Mesodermal cell (in vitro differentiated cells): ENCODE measurements at regions not wholly inside any gene's neighbourhood (a gene's known extent, or its start where the extent isn't known, plus 50 kb on each side); places are given as distances from the start of the nearest gene placed in this dataset.

ENCODE experiments used
- H3K27ac ChIP-seq: 2 replicates; pipeline ENCODE4 v1.7.0; 2013; ENCODE audit warnings: mild to moderate bottlenecking, low read depth, low read length, moderate library complexity; ENCODE audit not compliant: severe bottlenecking
- H3K36me3 ChIP-seq: 2 replicates; pipeline ENCODE4 v1.7.1; 2013; ENCODE audit warnings: mild to moderate bottlenecking, low read length, moderate library complexity; ENCODE audit not compliant: control insufficient read depth, insufficient read depth
- H3K4me1 ChIP-seq: one replicate; pipeline ENCODE4 v1.7.1; 2013; ENCODE audit warnings: mild to moderate bottlenecking, low read length; ENCODE audit not compliant: insufficient read depth, control insufficient read depth, poor library complexity, severe bottlenecking
- H3K4me3 ChIP-seq: 2 replicates; pipeline ENCODE4 v1.7.0; 2013; ENCODE audit warnings: low read length, control low read depth, mild to moderate bottlenecking; ENCODE audit not compliant: insufficient read depth, poor library complexity, severe bottlenecking; ENCODE audit errors: extremely low read depth
- H3K9me3 ChIP-seq: 2 replicates; pipeline ENCODE4 v1.7.1; 2013; ENCODE audit warnings: mild to moderate bottlenecking, low read length, moderate library complexity; ENCODE audit not compliant: control insufficient read depth
- WGBS, 2 experiments: methylation state at CpG; one replicate each; pipeline ENCODE4 v1.1.5; 2013; ENCODE audit warnings: missing lambda C conversion rate in 2 of 2; ENCODE audit not compliant: insufficient coverage in 2 of 2; 5-methylcytosine and 5-hydroxymethylcytosine counted together

- WGBS, 2 experiments = 83 to 90% methylated on average over 4 of the region's 4 CpGs
- Histone ChIP-seq H3K36me3 (no peaks in the 10 kb centered on the region), H3K4me3 (no peak overlapping the region), H3K4me1 (peaks cover 50% of the 10 kb centered on the region), H3K27ac (no peak overlapping the region), H3K9me3 (no peaks in the 10 kb centered on the region)
These were observed 111.5 kb upstream of the MGAT5 start for GRCh38 chr2:134142341-134142738.

GRCh38 chr2:134142903-134143302 lies 111.0 kb upstream of the MGAT5 start:
- no peak overlapping the region for H3K27ac ChIP-seq
- H3K9me3 ChIP-seq = no peaks in the 10 kb centered on the region
- WGBS, 2 experiments = 73 to 80% methylated on average over 3 to 5 of the region's 5 CpGs
- H3K36me3 ChIP-seq = no peaks in the 10 kb centered on the region
- H3K4me1 ChIP-seq = peaks cover 50% of the 10 kb centered on the region
- H3K4me3 ChIP-seq = no peak overlapping the region

DNA sequence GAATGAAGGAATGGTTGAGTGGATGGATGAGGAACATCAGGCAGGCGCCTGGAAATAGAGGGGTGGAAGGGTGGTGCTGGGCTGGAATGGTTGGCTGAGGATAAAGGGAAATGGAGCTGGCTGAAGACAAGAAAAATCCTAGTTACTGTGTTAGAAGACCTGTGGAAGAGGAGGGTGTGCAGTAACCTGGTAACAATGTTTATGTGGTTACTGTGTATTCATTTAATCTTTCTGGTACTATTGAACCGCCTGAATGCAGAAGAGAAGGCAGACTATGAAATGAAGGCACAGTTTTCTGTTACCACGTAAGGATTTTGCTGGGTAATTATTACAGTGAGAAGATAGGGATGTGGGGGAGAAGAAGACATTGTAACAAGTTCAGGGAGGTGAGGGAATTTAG lies 110.3 kb upstream of the MGAT5 start:
- Histone ChIP-seq H3K36me3 (no peaks in the 10 kb centered on the region), H3K4me3 (no peak overlapping the region), H3K9me3 (no peaks in the 10 kb centered on the region), H3K4me1 (peaks cover 43% of the 10 kb centered on the region), H3K27ac (no peak overlapping the region)
- WGBS, 2 experiments = 90 to 93% methylated on average over 3 of the region's 3 CpGs

GRCh38 chr2:134144081-134144596 lies 109.7 kb upstream of the MGAT5 start:
- no peak overlapping the region for H3K4me3 ChIP-seq
- no peak overlapping the region for H3K27ac ChIP-seq
- no peaks in the 10 kb centered on the region for H3K36me3 ChIP-seq
- WGBS, 2 experiments = 84 to 100% methylated on average over 2 of the region's 6 CpGs
- no peaks in the 10 kb centered on the region for H3K9me3 ChIP-seq
- H3K4me1 ChIP-seq = peaks cover 47% of the 10 kb centered on the region

DNA sequence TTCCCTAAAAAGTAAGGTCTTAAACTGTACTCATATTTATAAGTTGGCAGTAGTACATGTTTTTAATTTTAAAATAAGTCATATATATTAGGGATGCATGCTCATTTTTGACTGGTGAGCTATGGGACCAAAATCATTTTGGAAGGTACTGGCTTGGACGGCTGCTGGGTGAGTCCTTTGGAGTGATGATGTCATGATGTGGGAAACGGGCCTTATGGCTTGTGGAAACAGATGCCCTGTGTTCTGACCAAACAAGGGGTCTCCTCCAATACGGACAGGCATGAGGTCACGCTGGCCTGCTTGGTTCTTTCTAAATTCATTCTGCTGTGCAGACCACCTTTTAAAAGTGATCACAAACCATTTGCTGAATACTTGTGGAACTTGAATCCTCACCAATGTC lies 109.2 kb upstream of the MGAT5 start:
- Histone ChIP-seq H3K4me3 (no peak overlapping the region), H3K27ac (no peak overlapping the region), H3K9me3 (no peaks in the 10 kb centered on the region), H3K36me3 (no peaks in the 10 kb centered on the region), H3K4me1 (peaks cover 45% of the 10 kb centered on the region)
- 98 to 100% methylated on average over 3 to 4 of the region's 4 CpGs for WGBS, 2 experiments

DNA sequence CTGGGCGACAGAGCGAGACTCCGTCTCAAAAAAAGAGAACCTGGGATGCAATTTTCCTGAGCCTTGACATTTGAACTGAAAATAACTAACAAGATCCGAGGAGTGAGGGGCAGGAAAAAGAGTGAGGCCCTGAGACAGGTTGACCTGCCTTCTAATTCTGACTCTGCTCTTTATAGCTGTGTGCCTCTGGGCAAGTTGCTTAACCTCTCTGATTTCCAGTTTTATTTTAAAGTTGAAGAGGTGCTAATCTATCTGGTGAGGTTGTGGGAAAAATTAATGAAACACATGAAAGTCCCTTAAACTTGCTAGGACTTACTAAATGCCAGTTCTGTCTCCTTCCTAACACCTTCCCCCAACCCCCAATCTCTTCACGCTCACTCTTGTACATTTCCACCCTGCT lies 108.4 kb upstream of the MGAT5 start:
- H3K9me3 ChIP-seq = no peaks in the 10 kb centered on the region
- no peaks in the 10 kb centered on the region for H3K36me3 ChIP-seq
- WGBS, 2 experiments = 96 to 98% methylated on average over 4 of the region's 5 CpGs
- no peak overlapping the region for H3K27ac ChIP-seq
- H3K4me1 ChIP-seq = peaks cover 43% of the 10 kb centered on the region
- H3K4me3 ChIP-seq = no peak overlapping the region

GRCh38 chr2:134146161-134146560 lies 107.7 kb upstream of the MGAT5 start:
- Histone ChIP-seq H3K4me3 (no peak overlapping the region), H3K4me1 (peaks cover 43% of the 10 kb centered on the region), H3K9me3 (no peaks in the 10 kb centered on the region), H3K36me3 (no peaks in the 10 kb centered on the region), H3K27ac (no peak overlapping the region)
- 92 to 100% methylated on average over 2 to 3 of the region's 3 CpGs for WGBS, 2 experiments

- Histone ChIP-seq H3K4me3 (no peak overlapping the region), H3K27ac (no peak overlapping the region), H3K36me3 (no peaks in the 10 kb centered on the region), H3K4me1 (peaks cover 41% of the 10 kb centered on the region), H3K9me3 (no peaks in the 10 kb centered on the region)
- WGBS, 2 experiments = 41 to 50% methylated on average over 2 to 4 of the region's 5 CpGs
These were observed 107.3 kb upstream of the MGAT5 start for GRCh38 chr2:134146620-134147019.

- Histone ChIP-seq H3K27ac (no peak overlapping the region), H3K36me3 (no peaks in the 10 kb centered on the region), H3K9me3 (no peaks in the 10 kb centered on the region), H3K4me3 (no peak overlapping the region), H3K4me1 (peaks cover 28% of the 10 kb centered on the region)
- 78 to 100% methylated on average over 1 to 2 of the region's 2 CpGs for WGBS, 2 experiments
These were observed 105.7 kb upstream of the MGAT5 start for GRCh38 chr2:134148172-134148571.

- Histone ChIP-seq H3K9me3 (no peaks in the 10 kb centered on the region), H3K4me3 (no peak overlapping the region), H3K36me3 (no peaks in the 10 kb centered on the region), H3K27ac (no peak overlapping the region), H3K4me1 (peaks cover 22% of the 10 kb centered on the region)
- 95 to 97% methylated on average over 5 to 6 of the region's 6 CpGs for WGBS, 2 experiments
These were observed 104.9 kb upstream of the MGAT5 start for GRCh38 chr2:134148843-134149472.

DNA sequence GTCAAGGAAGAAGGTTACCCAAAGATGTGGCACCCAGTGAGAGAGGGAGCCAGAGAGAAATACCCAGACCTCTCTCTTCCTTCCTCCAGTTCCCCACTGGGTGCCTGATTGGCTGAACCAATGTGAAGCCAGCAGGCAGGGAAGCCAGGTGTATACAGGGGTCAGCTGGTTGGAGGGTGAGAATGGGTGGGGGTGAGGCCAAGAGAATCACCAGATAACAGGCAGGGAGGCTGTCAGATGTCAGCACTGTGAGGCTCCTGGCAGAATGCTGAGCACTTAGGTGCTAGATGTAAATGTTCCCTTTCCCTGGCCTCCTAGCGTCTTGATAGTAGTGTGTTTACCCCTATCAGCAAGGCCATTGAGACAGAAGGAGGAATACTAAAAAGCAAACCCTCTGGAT lies 104.0 kb upstream of the MGAT5 start:
- Histone ChIP-seq H3K4me3 (no peak overlapping the region), H3K9me3 (no peaks in the 10 kb centered on the region), H3K27ac (no peak overlapping the region), H3K36me3 (no peaks in the 10 kb centered on the region), H3K4me1 (peaks cover 20% of the 10 kb centered on the region)
- 80% methylated on average over 1 of the region's 1 CpG; no CpG with 5 or more reads in 1 of the 2 experiments for WGBS, 2 experiments
